ENCODE measurements at regions not wholly inside any gene's neighbourhood (a gene's known extent, or its start where the extent isn't known, plus 50 kb on each side); places are given as distances from the start of the nearest gene placed in this dataset.

DNA sequence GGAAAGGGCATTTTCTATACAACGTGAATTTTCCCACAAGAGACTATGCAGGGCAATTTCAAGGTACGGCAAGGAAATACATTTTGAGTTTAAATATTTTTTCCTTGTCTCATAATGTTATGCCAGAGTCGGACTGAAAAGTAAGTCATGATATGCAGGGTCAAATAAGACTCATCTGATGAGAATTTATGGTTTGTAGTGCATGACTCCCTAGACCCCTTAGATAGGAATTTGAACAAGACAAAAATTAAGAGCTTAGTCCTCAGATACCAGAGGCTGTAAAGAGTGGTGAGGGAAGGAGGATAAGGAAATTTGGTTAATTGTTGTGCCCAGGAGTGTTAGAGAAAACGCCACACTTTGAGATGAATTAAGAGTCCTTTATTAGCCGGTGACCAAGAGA is 616.6 kb downstream of the XPNPEP1 start:
- no peak overlapping the region for H3K4me3 ChIP-seq (replicated peaks; ENCODE audit: low read depth, low read length)
- TF ChIP-seq, protein P1, sequence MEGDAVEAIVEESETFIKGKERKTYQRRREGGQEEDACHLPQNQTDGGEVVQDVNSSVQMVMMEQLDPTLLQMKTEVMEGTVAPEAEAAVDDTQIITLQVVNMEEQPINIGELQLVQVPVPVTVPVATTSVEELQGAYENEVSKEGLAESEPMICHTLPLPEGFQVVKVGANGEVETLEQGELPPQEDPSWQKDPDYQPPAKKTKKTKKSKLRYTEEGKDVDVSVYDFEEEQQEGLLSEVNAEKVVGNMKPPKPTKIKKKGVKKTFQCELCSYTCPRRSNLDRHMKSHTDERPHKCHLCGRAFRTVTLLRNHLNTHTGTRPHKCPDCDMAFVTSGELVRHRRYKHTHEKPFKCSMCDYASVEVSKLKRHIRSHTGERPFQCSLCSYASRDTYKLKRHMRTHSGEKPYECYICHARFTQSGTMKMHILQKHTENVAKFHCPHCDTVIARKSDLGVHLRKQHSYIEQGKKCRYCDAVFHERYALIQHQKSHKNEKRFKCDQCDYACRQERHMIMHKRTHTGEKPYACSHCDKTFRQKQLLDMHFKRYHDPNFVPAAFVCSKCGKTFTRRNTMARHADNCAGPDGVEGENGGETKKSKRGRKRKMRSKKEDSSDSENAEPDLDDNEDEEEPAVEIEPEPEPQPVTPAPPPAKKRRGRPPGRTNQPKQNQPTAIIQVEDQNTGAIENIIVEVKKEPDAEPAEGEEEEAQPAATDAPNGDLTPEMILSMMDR (IDR thresholded peaks at IDR 0.05; ENCODE audit: low read depth, low read length, missing control alignments): no peak
- no peak for DNase-seq (ENCODE audit: extremely low read depth, low read depth)

DNA sequence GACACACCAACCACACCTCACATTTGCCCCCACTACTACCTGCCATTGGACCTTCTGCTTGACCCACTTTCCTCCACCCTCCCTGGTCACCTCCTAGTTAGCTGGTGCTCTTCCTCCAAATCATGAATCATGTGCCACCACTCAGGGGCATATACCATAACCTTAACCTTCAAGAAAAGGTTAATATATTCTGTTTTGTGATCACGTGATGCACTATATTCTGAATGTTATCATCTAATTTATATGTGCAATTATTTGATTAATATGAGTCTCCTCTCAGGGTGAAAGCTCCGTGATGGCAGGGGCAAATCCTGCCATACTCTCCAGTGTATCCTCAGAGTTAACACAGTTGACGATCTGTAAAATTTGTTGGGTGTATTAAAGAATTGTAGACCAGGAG is 635.5 kb downstream of the XPNPEP1 start:
- H3K4me3 ChIP-seq (replicated peaks; ENCODE audit: low read depth, low read length): no peak overlapping the region
- no peak for DNase-seq (ENCODE audit: extremely low read depth, low read depth)
- TF ChIP-seq, protein P1 (IDR thresholded peaks at IDR 0.05; ENCODE audit: low read depth, low read length, missing control alignments): no peak

DNA sequence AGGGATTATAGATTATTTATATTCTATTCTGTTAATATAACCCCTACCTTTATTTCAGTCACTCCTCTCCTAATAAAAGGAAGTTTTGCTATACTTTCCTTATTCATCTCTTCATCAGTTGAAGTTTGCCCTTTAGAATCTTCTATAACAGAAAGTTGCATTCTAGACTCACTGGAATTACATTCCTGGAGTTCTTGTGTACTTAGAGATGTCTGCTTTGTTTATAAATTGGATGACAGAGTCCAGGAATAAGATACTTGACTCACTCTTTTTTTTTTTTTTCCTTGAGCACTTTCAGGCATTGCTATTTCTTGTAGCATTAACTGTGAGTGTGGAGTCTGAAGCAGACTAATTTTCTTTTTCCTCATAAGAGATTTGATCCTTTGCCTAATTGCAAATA is 640.8 kb downstream of the XPNPEP1 start:
- DNase-seq (ENCODE audit: extremely low read depth, low read depth): peak; percentile 25
- TF ChIP-seq, protein P1 (IDR thresholded peaks at IDR 0.05; ENCODE audit: low read depth, low read length, missing control alignments): no peak
- H3K4me3 ChIP-seq (replicated peaks; ENCODE audit: low read depth, low read length): no peak overlapping the region

DNA sequence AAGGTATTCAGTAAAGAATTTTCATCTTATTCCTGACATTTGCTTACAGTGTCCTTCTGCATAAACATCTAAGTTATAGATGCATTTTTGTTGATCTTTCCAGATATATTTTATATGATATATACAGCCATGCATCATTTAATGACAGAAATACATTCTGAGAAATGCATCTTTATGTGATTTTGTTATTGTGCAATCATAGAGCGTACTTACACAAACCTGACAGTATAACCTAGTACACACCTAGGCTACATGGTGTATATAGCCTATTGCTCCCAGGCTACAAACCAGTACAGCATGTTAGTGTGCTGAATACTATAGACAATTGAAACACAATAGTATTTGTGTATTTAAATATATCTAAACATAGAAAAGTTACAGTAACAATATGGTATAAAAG is 642.0 kb downstream of the XPNPEP1 start:
- TF ChIP-seq, protein P1 (IDR thresholded peaks at IDR 0.05; ENCODE audit: low read depth, low read length, missing control alignments): no peak

DNA sequence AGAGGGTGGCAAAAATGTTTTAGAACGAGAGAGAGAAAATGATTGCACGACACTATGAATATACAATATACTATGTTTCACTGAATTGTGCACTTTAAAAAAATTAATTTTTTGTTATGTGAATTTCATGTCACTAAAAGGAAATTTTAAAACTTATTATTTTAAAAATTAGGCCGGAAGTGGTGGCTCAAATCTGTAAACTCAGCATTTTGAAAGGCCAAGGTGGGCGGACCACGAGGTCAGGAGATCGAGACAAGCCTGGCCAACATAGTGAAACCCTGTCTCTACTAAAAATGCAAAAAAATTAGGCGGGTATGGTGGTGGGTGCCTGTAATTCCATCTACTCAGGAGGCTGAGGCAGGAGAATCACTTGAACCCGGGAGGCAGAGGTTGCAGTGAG is 642.5 kb downstream of the XPNPEP1 start:
- H3K4me3 ChIP-seq (replicated peaks; ENCODE audit: low read depth, low read length): no peak overlapping the region
- TF ChIP-seq, protein P1 (IDR thresholded peaks at IDR 0.05; ENCODE audit: low read depth, low read length, missing control alignments): no peak
- no peak for DNase-seq (ENCODE audit: extremely low read depth, low read depth)

More for the DNA sequence above, 642.0 kb downstream of the XPNPEP1 start:
- DNase-seq (ENCODE audit: extremely low read depth, low read depth): no peak
- no peak overlapping the region for H3K4me3 ChIP-seq (replicated peaks; ENCODE audit: low read depth, low read length)

DNA sequence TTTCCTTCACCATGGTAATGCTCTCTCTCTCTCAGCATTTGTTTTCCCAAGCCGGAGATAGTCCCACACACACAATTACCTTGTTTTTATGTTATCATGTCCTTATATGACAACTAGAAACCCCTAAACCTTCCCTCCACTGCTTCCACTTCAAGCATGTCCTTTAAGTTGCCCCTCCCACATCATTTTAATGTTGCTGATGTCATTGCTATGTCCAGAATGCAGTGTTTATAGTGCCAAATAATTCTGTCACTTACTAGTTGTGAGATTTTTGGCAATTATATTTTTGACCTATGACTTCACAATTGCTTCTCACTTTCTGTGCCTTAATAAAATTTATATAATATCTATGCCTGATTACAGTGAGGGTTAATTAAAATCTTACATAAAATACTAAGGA is 645.9 kb downstream of the XPNPEP1 start:
- TF ChIP-seq, protein P1 (IDR thresholded peaks at IDR 0.05; ENCODE audit: low read depth, low read length, missing control alignments): no peak
- DNase-seq (ENCODE audit: extremely low read depth, low read depth): no peak
- no peak overlapping the region for H3K4me3 ChIP-seq (replicated peaks; ENCODE audit: low read depth, low read length)

DNA sequence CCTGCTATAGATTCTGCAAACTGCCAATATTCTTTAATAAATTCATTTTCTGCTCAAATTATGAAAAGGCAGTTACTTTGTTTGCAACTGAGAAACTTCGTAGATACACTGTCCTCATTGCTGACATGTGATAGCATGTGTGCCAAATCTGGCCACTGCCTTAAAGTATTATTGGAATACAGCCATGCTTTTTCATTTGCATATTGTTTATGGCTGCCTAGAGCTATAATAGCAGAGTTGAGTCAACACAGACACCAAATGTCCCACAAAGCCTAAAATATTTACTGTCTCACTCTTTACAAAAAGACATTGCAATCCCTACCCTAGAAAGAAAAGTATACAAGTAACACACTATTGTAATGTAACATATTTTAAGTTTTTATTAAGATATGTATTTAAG is 647.4 kb downstream of the XPNPEP1 start:
- no peak overlapping the region for H3K4me3 ChIP-seq (replicated peaks; ENCODE audit: low read depth, low read length)
- DNase-seq (ENCODE audit: extremely low read depth, low read depth): peak; percentile 9
- TF ChIP-seq, protein P1 (IDR thresholded peaks at IDR 0.05; ENCODE audit: low read depth, low read length, missing control alignments): no peak
